ENCODE measurements at regions not wholly inside any gene's neighbourhood (a gene's known extent, or its start where the extent isn't known, plus 50 kb on each side); places are given as distances from the start of the nearest gene placed in this dataset.

DNA sequence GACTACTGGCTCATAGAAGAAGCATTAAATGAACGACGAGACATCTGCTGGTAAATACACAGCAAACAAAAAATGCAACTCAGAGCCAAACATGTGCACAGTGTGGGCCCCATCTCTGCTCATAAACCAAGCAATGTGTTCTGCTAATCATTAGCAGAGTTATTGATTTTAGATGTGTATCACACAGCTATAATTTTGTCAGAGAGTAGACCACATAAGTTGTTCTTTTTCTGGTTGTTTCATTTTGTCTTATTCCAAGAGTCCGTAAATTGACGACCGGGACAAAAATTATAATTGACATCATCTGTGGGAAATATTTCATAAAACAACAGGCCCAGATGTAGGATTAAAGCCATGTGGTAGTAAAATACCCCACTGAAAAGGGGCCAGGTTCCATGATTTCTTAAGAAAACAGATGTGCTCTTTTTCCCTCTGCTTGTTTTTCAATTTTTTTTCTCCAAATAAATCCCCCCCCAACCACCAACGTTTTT, 423.6 kb downstream of the HAO1 start:
- H3K27me3 ChIP-seq (ENCODE audit: low read depth, low read length): no peaks in the 10 kb centered on the region
- H3K4me1 ChIP-seq (ENCODE audit: control insufficient read depth in 1 of 2, insufficient read depth in 2 of 2, low read length in 2 of 2): no peaks in the 10 kb centered on the region
- no peaks in the 10 kb centered on the region for H3K9me3 ChIP-seq (ENCODE audit: control insufficient read depth in 1 of 2, low read length in 2 of 2)
- no peaks in the 10 kb centered on the region for H3K36me3 ChIP-seq (ENCODE audit: control insufficient read depth in 1 of 2, insufficient read depth in 2 of 2, low read length in 2 of 2)
- no peak overlapping the region for H3K4me3 ChIP-seq (ENCODE audit: low read depth in 1 of 2, low read length in 2 of 2)
- H3K27ac ChIP-seq (ENCODE audit: low read length): no peak overlapping the region

DNA sequence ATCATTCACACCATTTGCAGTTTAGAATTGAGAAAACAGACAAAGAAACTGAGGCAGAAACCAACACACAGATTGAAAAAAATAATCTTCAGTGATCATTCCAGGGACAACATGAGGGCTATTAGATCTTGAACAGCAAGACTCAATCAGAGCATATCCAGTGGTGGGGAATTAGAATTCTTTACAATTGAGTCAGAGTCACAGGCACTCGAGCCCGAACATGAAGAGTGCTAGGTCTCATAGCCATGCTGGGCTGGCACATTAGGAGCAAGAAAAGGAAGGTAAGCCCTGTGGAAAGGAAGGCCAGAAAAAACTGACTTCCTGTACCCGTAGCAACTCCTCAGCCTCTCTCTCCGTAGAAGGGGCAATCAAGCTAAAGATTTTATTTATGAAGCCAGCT, 419.9 kb downstream of the HAO1 start:
- H3K4me3 ChIP-seq (ENCODE audit: low read depth in 1 of 2, low read length in 2 of 2): no peak overlapping the region

DNA sequence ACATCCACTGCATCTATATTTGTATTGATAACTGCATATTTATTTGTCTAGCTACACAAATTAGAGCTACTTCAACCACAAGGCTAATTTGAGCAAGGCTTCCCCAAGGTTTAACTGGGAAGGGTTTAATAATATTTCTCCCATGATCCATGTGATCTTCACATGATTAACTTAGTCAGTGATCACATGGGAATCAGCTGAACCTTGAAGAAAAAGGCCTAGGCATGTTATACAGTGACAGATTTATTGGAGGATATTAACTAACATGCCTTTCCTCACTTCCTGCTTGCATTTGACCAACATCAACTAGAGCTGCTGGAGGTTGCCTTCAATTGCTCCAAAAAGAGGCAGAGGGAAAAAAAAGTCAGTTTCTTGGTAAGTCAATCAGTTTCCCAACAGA, 417.0 kb downstream of the HAO1 start:
- no peak overlapping the region for H3K4me3 ChIP-seq (ENCODE audit: low read depth in 1 of 2, low read length in 2 of 2)
- H3K27ac ChIP-seq (ENCODE audit: low read length): no peak overlapping the region
- no peaks in the 10 kb centered on the region for H3K4me1 ChIP-seq (ENCODE audit: control insufficient read depth in 1 of 2, insufficient read depth in 2 of 2, low read length in 2 of 2)
- H3K27me3 ChIP-seq (ENCODE audit: low read depth, low read length): no peaks in the 10 kb centered on the region
- no peaks in the 10 kb centered on the region for H3K36me3 ChIP-seq (ENCODE audit: control insufficient read depth in 1 of 2, insufficient read depth in 2 of 2, low read length in 2 of 2)
- no peaks in the 10 kb centered on the region for H3K9me3 ChIP-seq (ENCODE audit: control insufficient read depth in 1 of 2, low read length in 2 of 2)

More for the DNA sequence above, 419.9 kb downstream of the HAO1 start:
- no peaks in the 10 kb centered on the region for H3K36me3 ChIP-seq (ENCODE audit: control insufficient read depth in 1 of 2, insufficient read depth in 2 of 2, low read length in 2 of 2)
- H3K4me1 ChIP-seq (ENCODE audit: control insufficient read depth in 1 of 2, insufficient read depth in 2 of 2, low read length in 2 of 2): no peaks in the 10 kb centered on the region
- H3K9me3 ChIP-seq (ENCODE audit: control insufficient read depth in 1 of 2, low read length in 2 of 2): no peaks in the 10 kb centered on the region
- H3K27me3 ChIP-seq (ENCODE audit: low read depth, low read length): no peaks in the 10 kb centered on the region
- no peak overlapping the region for H3K27ac ChIP-seq (ENCODE audit: low read length)

DNA sequence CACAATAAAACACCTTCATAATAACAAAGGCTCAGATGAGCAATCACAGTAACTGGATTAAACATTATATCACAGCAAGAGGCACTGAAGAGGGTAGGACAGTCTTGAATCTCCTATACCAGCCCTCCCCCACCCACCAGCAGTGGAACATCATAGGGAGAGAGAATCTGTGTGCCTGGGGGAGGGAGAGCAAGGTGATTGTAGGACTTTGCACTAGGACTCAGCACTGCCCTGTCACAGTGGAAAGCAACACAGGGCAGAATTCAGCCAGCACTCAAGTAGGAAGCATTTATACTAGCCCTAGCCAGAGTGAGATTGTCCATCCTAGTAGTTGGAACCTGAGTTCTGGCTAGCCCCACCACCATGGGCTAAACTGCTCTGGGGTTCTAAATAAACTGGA, 400.2 kb downstream of the HAO1 start:
- H3K27me3 ChIP-seq (ENCODE audit: low read depth, low read length): no peaks in the 10 kb centered on the region
- H3K27ac ChIP-seq (ENCODE audit: low read length): no peak overlapping the region
- H3K4me3 ChIP-seq (ENCODE audit: low read depth in 1 of 2, low read length in 2 of 2): no peak overlapping the region
- no peaks in the 10 kb centered on the region for H3K36me3 ChIP-seq (ENCODE audit: control insufficient read depth in 1 of 2, insufficient read depth in 2 of 2, low read length in 2 of 2)
- no peaks in the 10 kb centered on the region for H3K4me1 ChIP-seq (ENCODE audit: control insufficient read depth in 1 of 2, insufficient read depth in 2 of 2, low read length in 2 of 2)
- H3K9me3 ChIP-seq (ENCODE audit: control insufficient read depth in 1 of 2, low read length in 2 of 2): no peaks in the 10 kb centered on the region

DNA sequence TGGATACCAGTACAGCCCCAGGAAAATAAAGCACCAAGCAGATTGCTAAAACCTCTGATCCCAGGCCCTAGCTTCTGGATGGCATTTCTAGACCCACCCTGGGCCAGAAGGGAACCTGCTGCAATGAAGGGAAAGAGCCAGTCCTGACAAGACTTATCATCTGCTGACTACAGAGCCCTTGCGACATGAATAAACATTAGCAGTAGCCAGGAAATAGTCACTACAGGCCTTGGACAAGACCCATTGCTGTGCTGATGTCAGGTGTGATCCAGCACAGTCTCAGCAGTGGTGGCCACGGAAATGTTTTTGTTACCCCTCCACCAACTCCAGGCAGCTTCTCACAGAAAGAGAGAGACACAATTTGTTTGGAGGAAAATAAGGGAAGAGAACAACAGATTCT, 399.3 kb downstream of the HAO1 start:
- Histone ChIP-seq H3K27ac (ENCODE audit: low read length) (no peak overlapping the region), H3K4me1 (ENCODE audit: control insufficient read depth in 1 of 2, insufficient read depth in 2 of 2, low read length in 2 of 2) (no peaks in the 10 kb centered on the region), H3K9me3 (ENCODE audit: control insufficient read depth in 1 of 2, low read length in 2 of 2) (no peaks in the 10 kb centered on the region), H3K36me3 (ENCODE audit: control insufficient read depth in 1 of 2, insufficient read depth in 2 of 2, low read length in 2 of 2) (no peaks in the 10 kb centered on the region), H3K27me3 (ENCODE audit: low read depth, low read length) (no peaks in the 10 kb centered on the region), H3K4me3 (ENCODE audit: low read depth in 1 of 2, low read length in 2 of 2) (no peak overlapping the region)

DNA sequence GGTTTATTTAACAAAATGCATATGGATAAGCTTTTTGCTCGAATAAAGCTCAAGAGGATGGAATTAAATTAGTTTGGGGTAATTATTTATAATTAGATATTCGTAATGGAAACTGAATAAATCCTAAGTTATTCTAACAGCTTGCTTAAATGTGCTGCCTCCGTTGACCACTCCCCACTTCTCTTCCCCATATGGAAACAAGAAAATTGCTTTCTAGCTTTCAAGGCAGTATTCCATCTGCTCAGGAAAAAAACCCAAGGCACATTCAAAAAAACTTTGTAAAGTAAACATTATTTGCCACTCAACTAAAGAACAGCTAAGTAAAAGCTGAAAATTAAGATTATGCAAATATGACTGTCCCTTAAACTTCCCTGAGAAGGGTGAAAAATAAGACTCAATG, 369.2 kb downstream of the HAO1 start:
- Histone ChIP-seq H3K27ac (ENCODE audit: low read length) (no peak overlapping the region), H3K36me3 (ENCODE audit: control insufficient read depth in 1 of 2, insufficient read depth in 2 of 2, low read length in 2 of 2) (no peaks in the 10 kb centered on the region), H3K4me3 (ENCODE audit: low read depth in 1 of 2, low read length in 2 of 2) (no peak overlapping the region), H3K4me1 (ENCODE audit: control insufficient read depth in 1 of 2, insufficient read depth in 2 of 2, low read length in 2 of 2) (no peaks in the 10 kb centered on the region), H3K9me3 (ENCODE audit: control insufficient read depth in 1 of 2, low read length in 2 of 2) (no peaks in the 10 kb centered on the region), H3K27me3 (ENCODE audit: low read depth, low read length) (no peaks in the 10 kb centered on the region)

DNA sequence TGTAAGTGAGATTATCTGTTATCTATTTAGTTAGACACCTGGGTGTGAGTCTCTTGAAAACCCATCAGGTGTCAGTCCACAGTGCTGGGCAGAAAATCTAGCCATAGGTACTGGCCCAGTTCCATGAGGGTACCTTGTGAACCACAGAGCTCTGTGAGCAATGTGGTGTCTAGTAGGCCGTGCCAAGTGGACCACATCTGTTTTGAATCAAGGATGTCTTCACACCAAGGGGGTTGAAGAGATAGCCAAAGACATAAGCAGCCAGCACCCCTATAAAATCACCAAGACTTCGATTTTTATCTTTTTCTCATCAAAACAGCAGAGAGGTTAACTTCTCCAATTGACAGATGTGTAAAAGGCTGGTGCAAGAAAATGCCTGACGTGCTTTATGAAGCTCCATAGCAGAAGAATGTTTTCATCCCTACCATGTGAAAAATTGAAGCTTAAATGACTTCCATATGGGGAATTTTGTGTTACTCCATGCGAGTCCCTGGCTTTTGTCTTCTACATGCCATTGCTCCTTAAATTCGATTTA, 368.7 kb downstream of the HAO1 start:
- Histone ChIP-seq H3K36me3 (ENCODE audit: control insufficient read depth in 1 of 2, insufficient read depth in 2 of 2, low read length in 2 of 2) (no peaks in the 10 kb centered on the region), H3K9me3 (ENCODE audit: control insufficient read depth in 1 of 2, low read length in 2 of 2) (no peaks in the 10 kb centered on the region), H3K4me3 (ENCODE audit: low read depth in 1 of 2, low read length in 2 of 2) (no peak overlapping the region), H3K4me1 (ENCODE audit: control insufficient read depth in 1 of 2, insufficient read depth in 2 of 2, low read length in 2 of 2) (no peaks in the 10 kb centered on the region), H3K27ac (ENCODE audit: low read length) (no peak overlapping the region), H3K27me3 (ENCODE audit: low read depth, low read length) (no peaks in the 10 kb centered on the region)

DNA sequence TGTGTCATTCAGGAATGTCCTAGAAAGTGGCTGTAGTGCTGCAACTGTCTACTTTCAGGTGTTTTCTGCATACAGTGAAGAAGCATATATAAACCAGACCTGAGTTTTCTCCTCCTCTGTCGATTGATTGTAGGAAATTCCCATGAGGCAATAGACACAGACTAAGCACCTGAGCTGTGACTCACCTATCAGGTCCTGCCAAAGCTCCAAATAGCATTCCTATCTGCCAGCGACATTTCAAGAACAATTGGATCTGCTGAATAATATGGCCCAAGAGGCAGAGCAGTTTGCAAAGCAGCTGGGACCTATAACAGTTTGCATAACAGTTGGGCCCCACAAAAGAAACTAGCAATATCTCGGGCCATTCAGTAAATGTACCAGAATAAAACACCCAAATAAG, 360.4 kb downstream of the HAO1 start:
- H3K27ac ChIP-seq (ENCODE audit: low read length): no peak overlapping the region
- no peak overlapping the region for H3K4me3 ChIP-seq (ENCODE audit: low read depth in 1 of 2, low read length in 2 of 2)
- H3K27me3 ChIP-seq (ENCODE audit: low read depth, low read length): no peaks in the 10 kb centered on the region
- no peaks in the 10 kb centered on the region for H3K36me3 ChIP-seq (ENCODE audit: control insufficient read depth in 1 of 2, insufficient read depth in 2 of 2, low read length in 2 of 2)
- no peaks in the 10 kb centered on the region for H3K9me3 ChIP-seq (ENCODE audit: control insufficient read depth in 1 of 2, low read length in 2 of 2)
- no peaks in the 10 kb centered on the region for H3K4me1 ChIP-seq (ENCODE audit: control insufficient read depth in 1 of 2, insufficient read depth in 2 of 2, low read length in 2 of 2)

DNA sequence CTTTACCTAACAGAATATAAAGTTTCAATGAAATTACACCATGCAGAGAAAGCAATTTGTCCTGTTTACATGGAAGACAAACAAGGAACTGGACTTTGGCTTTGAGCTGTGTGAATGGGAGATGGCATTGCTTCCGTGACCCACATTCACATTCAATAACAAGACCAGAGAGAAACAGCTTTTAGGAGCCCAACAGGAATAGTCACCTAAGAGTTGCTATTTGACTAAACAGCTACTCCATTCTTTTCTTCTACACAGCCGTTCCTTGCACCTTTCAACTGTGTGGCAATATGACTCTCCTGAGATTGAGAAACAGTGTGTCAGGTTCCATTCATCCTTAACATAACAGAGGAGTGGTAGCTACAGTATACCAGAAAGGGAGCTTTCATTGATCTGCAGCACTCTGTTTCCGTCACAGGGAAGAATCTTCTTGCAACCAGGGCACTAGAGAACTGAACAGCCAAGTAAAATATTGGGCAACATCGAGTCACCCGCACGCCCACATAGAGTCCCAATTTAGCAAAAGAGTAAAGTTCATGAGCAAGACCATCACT, 355.1 kb downstream of the HAO1 start:
- no peak overlapping the region for H3K4me3 ChIP-seq (ENCODE audit: low read depth in 1 of 2, low read length in 2 of 2)
- H3K36me3 ChIP-seq (ENCODE audit: control insufficient read depth in 1 of 2, insufficient read depth in 2 of 2, low read length in 2 of 2): no peaks in the 10 kb centered on the region
- H3K27me3 ChIP-seq (ENCODE audit: low read depth, low read length): no peaks in the 10 kb centered on the region
- H3K9me3 ChIP-seq (ENCODE audit: control insufficient read depth in 1 of 2, low read length in 2 of 2): no peaks in the 10 kb centered on the region
- no peak overlapping the region for H3K27ac ChIP-seq (ENCODE audit: low read length)
- H3K4me1 ChIP-seq (ENCODE audit: control insufficient read depth in 1 of 2, insufficient read depth in 2 of 2, low read length in 2 of 2): no peaks in the 10 kb centered on the region

DNA sequence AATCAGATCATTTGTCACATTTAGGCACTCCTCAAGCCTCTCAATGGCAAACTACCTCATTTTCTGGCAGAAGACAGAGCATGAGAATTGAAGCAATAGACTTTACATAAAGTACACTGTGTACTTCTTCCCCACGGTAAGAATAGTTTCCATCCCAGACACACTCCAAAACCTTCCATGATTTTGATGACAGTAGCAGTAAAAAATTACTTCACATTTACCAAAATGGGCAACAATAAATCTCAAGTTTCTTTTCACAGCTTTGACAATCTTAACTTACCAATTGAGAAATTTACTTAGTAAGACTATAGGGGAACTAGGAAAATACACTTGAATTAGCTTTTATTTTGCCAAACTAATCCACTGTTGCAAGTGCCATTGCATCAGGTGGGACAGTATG, 353.8 kb downstream of the HAO1 start:
- no peaks in the 10 kb centered on the region for H3K4me1 ChIP-seq (ENCODE audit: control insufficient read depth in 1 of 2, insufficient read depth in 2 of 2, low read length in 2 of 2)
- no peak overlapping the region for H3K4me3 ChIP-seq (ENCODE audit: low read depth in 1 of 2, low read length in 2 of 2)
- H3K9me3 ChIP-seq (ENCODE audit: control insufficient read depth in 1 of 2, low read length in 2 of 2): no peaks in the 10 kb centered on the region
- no peaks in the 10 kb centered on the region for H3K36me3 ChIP-seq (ENCODE audit: control insufficient read depth in 1 of 2, insufficient read depth in 2 of 2, low read length in 2 of 2)
- no peaks in the 10 kb centered on the region for H3K27me3 ChIP-seq (ENCODE audit: low read depth, low read length)
- H3K27ac ChIP-seq (ENCODE audit: low read length): no peak overlapping the region

DNA sequence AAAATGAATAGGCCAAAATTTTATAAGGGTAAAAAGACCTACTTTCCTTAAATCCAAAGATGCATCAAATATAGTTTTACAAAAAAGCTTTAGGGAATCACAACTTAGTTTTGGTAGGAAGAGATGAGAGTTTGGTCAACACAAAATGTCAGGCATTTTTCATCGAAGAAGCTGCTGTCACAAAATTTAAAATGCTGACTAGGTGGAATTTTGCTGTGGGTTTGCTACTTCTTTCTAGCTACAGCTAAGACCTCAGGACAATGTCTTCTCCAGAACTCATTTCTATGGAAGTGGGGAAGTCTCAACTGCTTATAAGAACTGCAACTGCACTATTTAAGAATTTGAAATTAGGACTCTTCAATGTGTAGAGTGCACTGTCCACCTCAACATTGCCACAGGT, 351.1 kb downstream of the HAO1 start:
- no peaks in the 10 kb centered on the region for H3K4me1 ChIP-seq (ENCODE audit: control insufficient read depth in 1 of 2, insufficient read depth in 2 of 2, low read length in 2 of 2)
- H3K4me3 ChIP-seq (ENCODE audit: low read depth in 1 of 2, low read length in 2 of 2): no peak overlapping the region
- peaks cover 0 to 3% of the 10 kb centered on the region in 2 donors for H3K9me3 ChIP-seq (ENCODE audit: control insufficient read depth in 1 of 2, low read length in 2 of 2)
- H3K27me3 ChIP-seq (ENCODE audit: low read depth, low read length): no peaks in the 10 kb centered on the region
- no peak overlapping the region for H3K27ac ChIP-seq (ENCODE audit: low read length)
- no peaks in the 10 kb centered on the region for H3K36me3 ChIP-seq (ENCODE audit: control insufficient read depth in 1 of 2, insufficient read depth in 2 of 2, low read length in 2 of 2)

DNA sequence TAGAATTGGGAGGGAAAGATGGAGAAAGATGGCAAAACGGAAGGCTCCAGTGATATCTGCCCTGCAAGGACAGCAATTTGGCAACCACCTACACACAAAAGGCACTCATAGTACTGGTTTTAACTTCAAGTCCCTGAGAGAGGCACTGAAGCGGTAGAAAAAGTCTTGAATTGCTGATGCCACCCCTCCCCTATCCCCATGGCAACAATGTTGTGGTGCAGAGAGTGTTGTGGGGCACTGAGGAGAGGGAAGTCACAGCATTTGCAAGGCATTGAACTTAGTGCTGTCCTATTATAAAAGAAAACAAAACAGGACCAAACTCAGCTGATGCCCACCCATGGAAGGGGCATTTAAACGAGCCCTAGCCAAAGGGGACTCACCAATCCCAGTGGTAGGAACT, 343.7 kb downstream of the HAO1 start:
- no peak overlapping the region for H3K4me3 ChIP-seq (ENCODE audit: low read depth in 1 of 2, low read length in 2 of 2)
- H3K36me3 ChIP-seq (ENCODE audit: control insufficient read depth in 1 of 2, insufficient read depth in 2 of 2, low read length in 2 of 2): no peaks in the 10 kb centered on the region

More for the DNA sequence above, 343.7 kb downstream of the HAO1 start:
- H3K27ac ChIP-seq (ENCODE audit: low read length): no peak overlapping the region
- peaks cover 0 to 3% of the 10 kb centered on the region in 2 donors for H3K9me3 ChIP-seq (ENCODE audit: control insufficient read depth in 1 of 2, low read length in 2 of 2)
- no peaks in the 10 kb centered on the region for H3K27me3 ChIP-seq (ENCODE audit: low read depth, low read length)
- H3K4me1 ChIP-seq (ENCODE audit: control insufficient read depth in 1 of 2, insufficient read depth in 2 of 2, low read length in 2 of 2): no peaks in the 10 kb centered on the region
